GM19351 (cell line): ENCODE measurements at regions not wholly inside any gene's neighbourhood (a gene's known extent, or its start where the extent isn't known, plus 50 kb on each side); places are given as distances from the start of the nearest gene placed in this dataset.
"Not testable (repeated sequence)": the region's sequence is repeated elsewhere in the genome, so short reads cannot be mapped to it uniquely, and the experiment has no call there.

Experiments used
- ATAC-seq: cut with Tn5 transposase; IDR thresholded peaks from one replicate; pipeline ENCODE4 v1.9.1; 2021; ENCODE audit warnings: mild to moderate bottlenecking, moderate library complexity; ENCODE audit not compliant: unreplicated experiment

DNA sequence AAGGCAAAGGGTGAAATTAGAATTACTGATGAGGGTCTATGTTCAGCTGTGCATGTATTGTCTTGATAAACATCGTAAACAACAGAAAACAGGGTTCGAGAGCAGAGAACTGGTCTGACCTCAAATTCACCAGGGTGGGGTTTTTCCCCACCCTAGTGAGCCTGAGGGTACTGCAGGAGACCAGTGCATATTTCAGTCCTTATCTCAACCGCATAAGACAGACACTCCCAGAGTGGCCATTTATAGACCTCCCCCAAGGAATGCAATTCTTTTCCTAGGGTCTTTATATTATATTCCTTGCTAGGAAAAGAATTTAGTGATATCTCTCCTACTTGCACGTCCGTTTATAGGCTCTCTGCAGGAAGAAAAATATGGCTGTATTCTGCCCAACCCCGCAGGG is 257.0 kb upstream of the OSR1 start:
- not testable (repeated sequence) for ATAC-seq

DNA sequence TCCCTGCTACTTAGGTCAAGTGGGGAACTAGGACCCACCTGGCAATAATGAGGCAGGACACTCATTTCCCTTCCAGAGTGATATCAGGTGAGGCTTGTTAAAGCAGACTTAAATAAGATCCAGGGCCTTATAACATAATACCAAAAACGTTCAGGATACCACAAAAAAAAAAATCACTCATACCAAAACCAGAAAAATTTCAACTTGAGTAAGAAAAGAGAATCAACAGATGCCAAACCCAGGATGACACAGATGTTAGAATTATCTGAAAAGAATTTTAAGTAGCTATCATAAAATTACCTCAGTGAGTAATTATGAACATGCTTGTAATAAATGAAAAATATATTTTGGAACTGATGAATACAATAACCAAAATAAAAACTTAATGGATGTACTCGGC is 255.6 kb upstream of the OSR1 start:
- ATAC-seq: no peak

DNA sequence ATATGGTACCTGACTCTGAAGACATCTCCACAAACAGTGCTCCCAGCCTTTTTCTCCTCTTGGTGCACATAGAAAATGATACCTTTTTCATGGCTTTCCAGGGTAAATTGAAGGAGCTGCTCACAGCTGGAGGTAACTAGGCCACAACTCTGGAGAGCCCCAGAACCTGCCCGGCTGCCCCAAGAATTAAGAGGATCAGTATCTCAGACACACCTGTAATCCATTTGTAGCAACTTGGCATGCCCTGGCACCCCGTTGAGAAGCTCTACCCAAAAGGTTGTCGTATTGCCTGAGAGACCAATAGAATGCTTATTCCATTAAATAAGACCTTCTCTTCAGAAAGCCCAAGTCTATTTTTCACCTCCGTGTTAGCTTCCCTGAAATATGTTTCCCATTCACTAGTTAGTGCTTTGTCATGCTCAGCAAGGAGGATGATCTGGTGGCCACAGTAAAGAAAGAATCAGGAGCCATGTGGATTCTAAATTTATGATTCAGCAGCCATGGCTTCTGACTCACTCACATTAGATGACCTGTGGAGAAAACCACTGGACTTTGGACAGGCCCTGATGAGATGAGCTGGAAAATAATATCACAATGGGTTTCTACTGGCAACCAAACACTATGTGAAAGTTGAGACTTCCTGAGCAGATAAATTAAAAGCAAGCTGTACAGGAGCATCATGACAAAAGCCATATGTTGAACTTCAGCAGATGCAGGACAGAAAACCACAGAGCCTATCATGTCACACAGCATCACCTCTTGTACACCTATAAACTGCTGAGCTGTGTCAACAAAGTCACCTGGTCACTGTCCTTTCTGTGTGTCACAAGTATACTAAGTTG is 253.3 kb upstream of the OSR1 start:
- ATAC-seq: no peak

DNA sequence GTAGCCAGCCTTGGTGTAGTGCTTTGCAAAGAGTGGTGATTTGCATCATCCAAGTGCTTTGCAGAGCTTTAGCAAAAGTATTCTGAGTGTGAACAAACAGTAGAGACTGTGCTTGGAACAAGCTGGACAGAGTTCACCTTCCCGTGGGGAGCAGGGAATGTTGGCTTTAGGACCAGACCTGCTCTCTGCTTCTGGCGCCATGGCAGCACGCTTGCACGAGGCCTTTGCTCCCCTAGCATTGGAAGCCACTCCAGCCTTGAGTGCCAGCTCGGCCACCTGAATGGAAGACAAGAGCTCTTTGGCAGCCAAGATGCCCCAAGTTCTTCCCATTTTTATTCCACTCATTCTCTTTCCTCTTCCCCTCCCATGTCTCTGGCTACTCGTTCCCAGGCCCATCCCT is 250.8 kb upstream of the OSR1 start:
- no peak for ATAC-seq

DNA sequence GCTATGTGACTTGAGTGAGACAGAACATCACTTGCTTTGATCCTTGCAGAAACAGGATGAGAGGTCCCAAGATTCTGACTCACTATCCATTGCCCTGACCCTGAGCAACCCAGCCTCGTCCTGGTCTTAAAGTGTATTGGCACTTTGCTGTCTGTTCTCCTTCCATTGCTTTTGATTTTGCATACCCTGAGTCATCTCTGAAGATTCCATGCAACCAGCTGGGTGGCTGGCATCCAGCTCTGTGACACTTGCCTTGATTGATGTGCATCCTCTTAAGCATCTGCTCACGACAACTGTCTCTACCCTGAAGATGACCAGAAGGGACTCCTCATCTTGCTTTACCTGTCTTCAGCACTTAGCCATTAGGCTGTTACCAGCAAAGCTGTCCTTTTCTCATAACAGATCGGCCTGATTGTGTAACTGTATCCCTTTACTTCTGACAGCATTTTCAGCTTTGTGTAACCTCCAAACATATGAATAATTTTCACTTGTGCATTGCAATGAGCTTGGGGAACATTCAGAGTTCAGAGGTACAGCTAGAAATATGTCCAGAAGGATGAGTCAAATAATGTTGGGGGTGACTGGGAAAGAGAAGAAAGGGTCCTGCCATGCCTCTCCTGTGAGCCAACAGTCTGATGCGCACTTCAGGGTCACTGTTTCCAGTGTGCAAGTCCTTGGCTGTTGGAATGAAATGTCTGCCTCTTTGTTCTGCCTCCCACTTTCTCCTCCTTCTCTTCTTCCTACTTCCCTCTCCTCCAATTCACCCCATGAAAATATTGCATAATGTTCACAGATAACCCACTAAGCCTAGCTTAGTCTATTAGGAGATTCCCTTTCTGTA is 249.7 kb upstream of the OSR1 start:
- ATAC-seq: no peak

DNA sequence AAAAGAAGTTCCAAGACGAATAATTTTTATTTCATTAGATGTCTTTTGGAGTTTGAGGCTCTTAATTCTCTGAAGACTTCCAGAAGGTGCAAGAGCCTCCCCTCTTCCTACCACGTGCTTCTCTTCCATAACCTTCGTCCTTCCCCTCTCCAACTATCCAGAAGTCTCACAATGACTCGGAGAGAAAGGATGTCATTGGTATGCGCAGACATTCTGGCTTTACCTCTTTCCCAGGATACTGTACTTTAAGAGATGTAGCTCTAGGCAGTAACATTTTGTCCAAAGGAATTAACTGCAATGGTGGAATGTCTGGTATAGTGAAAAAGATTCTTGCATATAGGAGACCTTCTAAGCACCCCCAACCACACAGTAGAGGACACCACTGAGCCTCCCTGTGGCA is 249.0 kb upstream of the OSR1 start:
- ATAC-seq: no peak

DNA sequence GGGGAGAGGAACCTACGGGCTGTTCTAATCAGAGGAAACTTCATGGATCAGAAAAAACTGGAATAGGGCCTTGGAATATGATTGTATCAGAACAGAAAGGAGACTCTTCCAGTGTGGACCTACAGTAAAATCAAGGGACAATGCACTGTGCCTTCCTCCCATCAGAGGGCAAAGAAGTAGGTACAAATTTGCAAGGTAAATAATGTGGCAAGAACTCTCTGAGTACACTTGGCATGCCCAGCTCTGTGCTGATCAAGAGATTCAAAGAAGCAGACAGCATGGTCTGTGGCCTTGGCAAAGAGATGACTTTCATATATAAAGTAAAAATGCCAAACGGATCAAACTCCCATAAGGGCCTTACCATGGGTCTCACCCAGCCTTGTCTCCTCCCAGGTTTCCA is 242.6 kb upstream of the OSR1 start:
- no peak for ATAC-seq

DNA sequence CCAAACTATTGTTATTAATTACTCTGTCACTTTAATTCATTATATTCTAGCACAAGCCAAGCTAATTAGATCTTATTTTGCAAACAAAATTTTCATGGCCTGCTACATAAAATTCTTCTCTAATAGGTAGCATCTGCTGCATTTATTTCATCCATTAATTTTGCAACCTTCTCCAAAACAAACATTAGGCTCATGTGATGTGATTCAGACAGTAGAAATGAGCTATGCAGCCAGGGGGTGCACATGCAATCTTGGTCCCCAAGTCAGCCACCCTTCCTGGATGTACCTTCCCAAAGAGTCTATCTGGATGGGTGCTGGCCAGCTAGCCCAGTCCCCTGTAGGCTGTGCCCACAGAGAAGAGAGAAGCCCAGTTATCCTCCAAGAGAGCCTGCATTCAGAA is 242.1 kb upstream of the OSR1 start:
- ATAC-seq: no peak

DNA sequence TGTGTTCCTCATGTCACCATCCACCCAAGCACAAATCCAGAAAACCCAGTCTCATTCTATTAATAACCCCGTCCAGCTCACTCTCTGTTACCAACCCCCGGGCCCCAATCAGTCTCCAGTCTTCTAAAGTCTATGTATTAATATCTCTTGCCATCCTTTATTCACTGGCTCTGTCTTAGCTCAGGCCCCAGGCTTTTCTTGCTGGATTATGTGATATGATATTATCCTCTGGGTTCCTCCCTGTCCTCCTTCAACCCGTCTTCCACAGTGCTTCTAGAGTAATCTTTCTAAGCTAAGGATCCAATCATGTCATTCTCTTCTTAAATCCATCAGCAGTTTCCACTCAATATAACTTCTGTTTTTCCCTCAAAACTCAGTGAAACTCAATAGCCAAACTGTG is 240.5 kb upstream of the OSR1 start:
- ATAC-seq: no peak

DNA sequence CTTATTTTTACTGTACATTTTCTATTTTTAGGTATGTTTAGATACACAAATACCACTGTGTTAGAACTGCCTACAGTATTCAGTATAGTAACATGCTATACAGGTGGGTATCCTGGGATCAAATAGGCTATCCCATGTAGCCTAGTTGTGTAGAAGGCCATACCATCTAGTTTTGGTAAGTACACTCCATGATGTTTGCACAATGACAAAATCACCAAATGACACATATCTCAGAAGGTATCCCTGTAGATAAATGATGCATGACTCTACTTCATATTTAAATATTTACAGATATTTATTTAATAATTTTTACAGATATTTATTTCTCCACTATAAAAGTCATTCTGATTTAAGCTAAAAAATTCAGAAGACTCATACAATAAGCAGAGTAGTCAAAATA is 233.8 kb upstream of the OSR1 start:
- ATAC-seq: no peak

DNA sequence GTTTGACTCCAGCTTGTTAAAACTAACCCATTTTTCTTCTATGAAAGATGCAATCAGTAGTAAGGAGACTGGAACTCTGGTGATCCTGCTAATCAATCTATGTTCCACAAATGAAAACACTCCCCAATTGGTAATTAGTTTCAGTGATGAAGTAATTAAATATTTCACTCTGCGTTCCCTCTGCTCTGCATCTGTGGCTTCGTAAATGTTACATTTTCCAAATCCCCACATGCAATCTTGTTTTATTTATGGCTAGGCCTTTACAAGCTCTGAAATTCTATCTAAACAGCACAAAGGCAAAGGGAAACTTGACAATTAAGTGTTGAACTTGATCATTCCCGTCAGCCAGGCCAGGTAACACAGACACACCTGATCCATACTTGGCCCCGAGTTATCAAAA is 231.4 kb upstream of the OSR1 start:
- ATAC-seq: no peak

DNA sequence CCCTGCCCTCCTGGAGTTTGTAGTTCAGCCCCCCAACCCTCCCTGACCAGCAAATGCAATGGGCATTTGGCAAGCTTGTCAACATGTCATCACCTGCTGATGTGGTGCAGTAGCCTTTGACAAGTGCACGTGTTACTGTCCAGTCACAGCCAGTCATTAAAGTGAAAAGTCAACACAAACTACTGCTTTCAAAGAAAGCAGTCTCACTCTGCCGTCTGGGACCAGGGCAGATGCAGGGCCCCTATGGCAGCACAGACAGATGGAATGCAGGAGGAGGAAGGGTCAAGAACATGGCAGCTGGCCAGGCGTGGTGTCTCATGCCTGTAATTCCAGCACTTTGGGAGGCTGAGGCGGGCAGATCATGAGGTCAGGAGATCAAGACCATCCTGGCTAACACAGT is 222.4 kb upstream of the OSR1 start:
- ATAC-seq: no peak

DNA sequence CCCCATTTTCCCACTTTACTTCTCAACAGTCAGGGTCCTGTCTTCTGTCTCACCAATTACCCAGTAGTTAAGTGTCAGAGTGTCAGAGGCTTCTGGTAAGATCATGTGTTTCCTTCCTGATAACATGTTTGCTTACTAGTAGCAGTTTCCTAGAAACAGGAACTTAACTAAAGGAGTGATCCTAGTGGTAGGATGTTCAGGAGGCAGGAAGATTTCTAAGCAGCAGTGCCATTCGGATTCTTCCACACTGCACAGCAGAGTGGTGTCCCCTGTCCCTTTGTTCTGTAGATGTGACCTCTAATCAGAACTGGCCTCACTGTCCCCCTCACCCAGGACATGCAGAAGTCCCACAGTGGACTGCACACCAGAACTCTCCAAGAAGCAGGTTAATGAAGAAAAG is 221.8 kb upstream of the OSR1 start:
- ATAC-seq: no peak

DNA sequence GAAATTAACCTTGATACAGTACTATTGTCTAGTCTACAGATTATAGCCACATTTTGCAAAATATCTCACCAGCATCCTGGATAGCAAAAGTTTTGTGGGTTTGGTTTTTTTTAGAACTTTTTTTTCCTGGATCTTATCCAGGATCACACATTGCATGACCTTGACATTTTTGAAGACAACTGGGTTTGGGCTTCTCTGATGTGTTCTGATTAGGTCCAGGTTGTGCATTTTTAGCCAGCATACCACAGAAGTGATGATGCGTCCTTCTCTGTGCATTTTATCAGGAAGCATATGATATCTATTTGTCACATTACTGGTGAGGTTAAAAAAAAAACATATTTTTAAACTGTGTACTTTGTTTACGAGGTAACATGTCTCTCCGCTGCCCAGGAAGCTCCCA is 221.0 kb upstream of the OSR1 start:
- no peak for ATAC-seq

DNA sequence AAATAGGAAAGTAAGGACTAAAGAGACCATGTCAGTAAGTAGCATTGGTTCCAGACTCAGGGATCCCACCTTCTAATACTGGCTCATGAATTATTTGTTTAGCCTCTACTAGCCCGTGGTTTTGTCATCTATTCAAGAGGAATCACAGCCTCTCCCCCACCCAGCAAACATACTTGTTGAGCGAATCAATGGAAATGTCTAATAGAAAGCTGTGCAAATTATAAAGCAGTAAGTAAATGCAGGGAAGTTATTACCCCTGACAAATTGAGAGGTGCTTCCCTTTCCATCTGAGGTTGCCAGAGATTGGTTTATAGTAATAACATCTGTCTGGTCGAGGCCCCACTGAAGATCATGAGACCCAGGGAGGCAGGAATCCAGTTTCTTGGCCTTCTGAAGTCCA is 219.3 kb upstream of the OSR1 start:
- ATAC-seq: no peak

DNA sequence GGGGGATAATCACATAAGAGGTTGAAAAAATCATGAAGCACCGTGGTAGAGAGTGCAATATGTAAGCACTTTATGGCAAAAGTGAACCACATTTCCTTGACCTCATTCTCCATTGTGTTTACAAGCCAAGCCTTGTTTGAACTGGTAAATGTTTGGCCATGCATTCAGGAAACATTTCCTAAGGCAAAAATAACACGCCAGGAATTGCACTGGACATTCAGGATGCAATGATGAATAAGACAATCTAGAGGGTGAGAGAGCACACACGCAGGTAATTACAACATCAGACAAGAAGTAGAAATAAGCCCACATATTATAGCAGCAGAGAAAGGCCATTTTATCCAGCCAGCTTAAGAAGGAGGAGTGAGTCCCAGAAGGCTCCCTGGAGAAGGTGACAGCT is 218.0 kb upstream of the OSR1 start:
- no peak for ATAC-seq

DNA sequence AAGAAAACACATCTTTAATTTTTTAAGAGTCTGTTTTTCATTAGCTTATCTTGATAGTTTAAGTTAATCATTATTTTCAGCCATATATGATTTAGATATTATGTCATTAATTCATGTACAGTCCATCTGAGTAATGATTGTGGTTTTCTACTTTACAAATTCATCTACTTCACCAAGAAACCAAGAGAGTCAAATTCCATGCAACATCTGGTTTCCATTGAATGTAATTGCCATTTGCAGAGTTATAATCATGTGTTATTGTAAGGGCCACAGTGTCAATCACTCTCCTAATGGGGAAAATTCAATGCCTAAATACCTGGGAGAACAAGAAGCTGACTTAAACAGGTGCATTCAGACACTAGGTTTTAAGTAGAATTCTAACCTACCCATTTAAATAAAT is 217.2 kb upstream of the OSR1 start:
- ATAC-seq: no peak

DNA sequence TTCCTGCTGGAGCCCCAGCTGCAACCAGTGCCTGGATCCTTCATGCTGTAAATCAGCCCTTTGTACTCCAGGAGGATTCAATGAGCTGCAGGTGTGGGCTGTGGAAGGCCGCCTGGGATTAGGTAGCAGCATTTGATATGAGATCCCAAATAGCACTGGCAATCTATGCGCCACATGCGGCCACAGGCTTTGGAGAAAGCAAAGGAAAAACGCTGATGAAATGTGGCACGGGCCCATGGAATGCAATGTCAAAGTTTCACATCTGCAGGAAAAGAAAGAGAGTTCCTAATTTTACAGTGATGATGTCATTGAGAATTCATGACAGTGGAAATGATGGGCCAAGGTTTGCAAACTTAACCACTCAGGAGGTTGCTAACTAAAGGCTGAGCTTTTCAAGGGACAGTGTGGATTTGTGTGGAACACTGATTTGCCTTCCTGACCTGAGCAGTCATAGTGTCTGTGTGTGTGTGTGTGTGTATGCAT is 216.4 kb upstream of the OSR1 start:
- ATAC-seq: no peak

DNA sequence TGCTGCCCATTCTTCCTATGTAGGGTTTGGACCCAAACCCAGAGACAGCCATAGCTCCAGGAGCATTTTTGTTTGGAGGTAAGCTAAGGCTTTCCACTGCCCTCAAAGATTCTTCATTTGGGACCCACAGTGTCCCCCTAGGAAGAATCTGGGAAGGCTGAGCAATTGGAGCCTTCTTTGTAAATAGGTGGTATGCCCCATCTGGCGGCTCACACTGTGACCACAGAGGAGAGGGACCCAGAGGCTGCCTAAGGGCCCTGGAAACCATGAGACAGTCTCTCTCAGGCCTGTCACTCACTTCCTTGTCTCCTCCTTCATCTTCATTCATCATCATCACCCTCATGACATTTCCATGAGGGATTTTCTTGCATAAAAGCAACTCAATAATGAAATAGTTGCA is 215.4 kb upstream of the OSR1 start:
- no peak for ATAC-seq

DNA sequence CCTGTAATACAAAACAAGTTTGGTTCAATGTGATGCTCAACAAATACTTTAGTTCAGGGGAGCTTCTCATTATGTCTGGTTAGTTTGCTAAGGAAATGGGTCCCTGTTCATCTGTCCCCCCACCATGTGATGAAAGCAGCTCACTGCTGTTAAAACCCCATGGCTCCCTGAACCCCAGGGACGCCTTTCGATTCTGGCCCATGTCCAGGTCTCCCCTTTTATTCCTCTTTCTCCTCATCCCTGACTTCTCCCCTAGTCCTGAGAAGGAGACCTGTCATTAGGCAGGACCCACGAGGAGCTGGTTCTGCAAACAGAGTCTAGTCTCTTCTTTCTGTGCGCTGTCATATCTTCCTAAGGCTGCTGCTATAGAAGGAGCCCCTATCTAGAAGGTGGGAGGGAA is 213.3 kb upstream of the OSR1 start:
- ATAC-seq: no peak

DNA sequence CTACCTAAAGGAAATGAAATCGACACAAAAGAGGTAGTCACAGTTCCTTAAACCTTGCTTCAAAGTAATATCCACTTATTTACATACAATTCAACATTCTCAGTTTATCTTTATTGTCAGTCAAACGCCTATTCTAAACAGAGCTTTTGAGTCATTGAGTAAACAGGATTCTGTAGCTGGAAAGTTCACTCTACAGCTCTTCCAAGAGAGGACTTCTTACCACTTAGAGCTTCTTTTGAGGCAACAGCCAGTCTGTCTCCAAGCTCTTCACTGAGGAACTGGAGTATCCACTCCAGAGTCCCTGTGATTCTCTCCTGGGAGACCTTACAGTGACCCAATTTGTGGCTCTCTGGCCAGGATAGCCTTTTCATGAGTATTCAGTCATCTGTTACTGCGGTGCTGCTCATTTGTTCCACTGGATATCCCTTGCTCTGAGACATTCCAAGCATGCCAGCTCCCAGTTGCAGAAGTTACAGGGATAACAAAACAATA is 210.9 kb upstream of the OSR1 start:
- no peak for ATAC-seq

DNA sequence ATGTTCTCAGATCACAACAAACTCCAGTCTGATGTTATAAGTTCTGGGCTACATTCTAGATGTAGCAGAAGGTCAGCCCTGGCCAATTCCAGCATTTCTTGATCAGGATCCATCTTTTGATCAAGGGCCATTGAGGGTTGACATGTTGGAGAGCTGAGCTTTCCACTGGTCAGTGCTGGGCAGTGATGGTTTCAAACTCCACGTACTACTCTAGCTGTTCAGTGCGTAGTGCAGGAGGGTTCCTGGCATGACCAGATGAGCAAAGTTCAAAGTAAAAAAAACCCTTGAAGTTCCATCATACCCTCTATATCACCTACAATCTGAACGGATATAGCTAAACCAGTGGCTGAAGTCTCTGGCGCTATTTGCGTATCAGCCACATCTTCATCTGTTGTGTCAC is 210.4 kb upstream of the OSR1 start:
- ATAC-seq: no peak
